GM23338 (cell line): ENCODE measurements at regions not wholly inside any gene's neighbourhood (a gene's known extent, or its start where the extent isn't known, plus 50 kb on each side); places are given as distances from the start of the nearest gene placed in this dataset.

Experiments used
- ATAC-seq: fragments of 200-7000 bp; cut with Tn5 transposase; 3 replicates; pipeline ENCODE4 v1.9.1; 2020
- DNase-seq: peaks from one replicate; pipeline ENCODE4 v3.0.0-alpha.2; 2015; ENCODE audit warnings: low spot score
- H2AFZ ChIP-seq: fragments of 200-600 bp; sonication (generic); 2 replicates; pipeline ENCODE4 v1.8.0; 2016; ENCODE audit warnings: antibody characterized with exemption, mild to moderate bottlenecking, moderate library complexity
- H3F3A ChIP-seq: fragments of 200-600 bp; sonication (generic); replicated peaks from 2 replicates; pipeline ENCODE4 v1.8.0; 2017; ENCODE audit warnings: antibody characterized with exemption, mixed run types, low read depth
- H3K27ac ChIP-seq: fragments of 200-600 bp; sonication (generic); 2 replicates; pipeline ENCODE4 v1.6.1; 2016; ENCODE audit warnings: low read depth
- H3K27me3 ChIP-seq: fragments of 200-600 bp; sonication (generic); 2 replicates; pipeline ENCODE4 v1.8.0; 2016; ENCODE audit warnings: mild to moderate bottlenecking, mixed run types, moderate library complexity; ENCODE audit not compliant: insufficient read depth
- H3K36me3 ChIP-seq: fragments of 200-600 bp; sonication (generic); 2 replicates; pipeline ENCODE4 v1.8.0; 2016; ENCODE audit warnings: mild to moderate bottlenecking; ENCODE audit not compliant: insufficient read depth
- H3K4me1 ChIP-seq: fragments of 200-600 bp; sonication (generic); 2 replicates; pipeline ENCODE4 v1.8.0; 2016; ENCODE audit warnings: mild to moderate bottlenecking, moderate library complexity; ENCODE audit not compliant: insufficient read depth
- H3K4me2 ChIP-seq: fragments of 200-600 bp; sonication (generic); 2 replicates; pipeline ENCODE4 v1.7.1; 2017; ENCODE audit warnings: mixed run types
- H3K4me3 ChIP-seq: fragments of 200-600 bp; sonication (generic); 2 replicates; pipeline ENCODE4 v1.6.1; 2016; ENCODE audit warnings: mixed run types
- H3K79me2 ChIP-seq: fragments of 200-600 bp; sonication (generic); replicated peaks from 2 replicates; pipeline ENCODE4 v1.8.0; 2017; ENCODE audit warnings: mild to moderate bottlenecking; ENCODE audit not compliant: insufficient read depth
- H3K9me2 ChIP-seq: fragments of 200-600 bp; sonication (generic); 2 replicates; pipeline ENCODE4 v1.8.0; 2017; ENCODE audit not compliant: insufficient read depth
- H4K20me1 ChIP-seq: fragments of 200-600 bp; sonication (generic); replicated peaks from 2 replicates; pipeline ENCODE4 v1.8.0; 2017; ENCODE audit warnings: mild to moderate bottlenecking; ENCODE audit not compliant: insufficient read depth
- H3K27ac Mint-ChIP-seq: 2 replicates; pipeline ENCODE4 v1.8.0; 2020; ENCODE audit warnings: inconsistent platforms, mild to moderate bottlenecking, moderate library complexity, mixed read lengths
- H3K27me3 Mint-ChIP-seq: 3 replicates; pipeline ENCODE4 v1.8.0; 2022; ENCODE audit warnings: low read depth, mild to moderate bottlenecking, moderate library complexity, mixed read lengths, inconsistent platforms; ENCODE audit not compliant: insufficient read depth, poor library complexity
- H3K36me3 Mint-ChIP-seq: 3 replicates; pipeline ENCODE4 v1.8.0; 2021; ENCODE audit warnings: low read depth, mild to moderate bottlenecking, inconsistent platforms, moderate library complexity, mixed read lengths
- H3K4me1 Mint-ChIP-seq: 3 replicates; pipeline ENCODE4 v1.8.0; 2020; ENCODE audit warnings: mild to moderate bottlenecking, inconsistent platforms, mixed read lengths
- H3K4me3 Mint-ChIP-seq: 3 replicates; pipeline ENCODE4 v1.8.0; 2021; ENCODE audit warnings: moderate library complexity, mild to moderate bottlenecking, inconsistent platforms, mixed read lengths
- H3K9me3 Mint-ChIP-seq: 3 replicates; pipeline ENCODE4 v1.8.0; 2020; ENCODE audit warnings: moderate library complexity, mild to moderate bottlenecking, inconsistent platforms, mixed read lengths
- TF ChIP-seq, protein P1 (sequence below): IDR thresholded peaks from one replicate; pipeline ENCODE4 v1.6.1; 2018; ENCODE audit warnings: antibody characterized with exemption; ENCODE audit not compliant: unreplicated experiment
- TF ChIP-seq, protein P2 (sequence below): fragments of 250-450 bp; sonication (Bioruptor Pico); IDR thresholded peaks from 2 replicates; pipeline ENCODE4 v1.5.0; 2020; ENCODE audit warnings: mild to moderate bottlenecking, moderate library complexity

DNA sequence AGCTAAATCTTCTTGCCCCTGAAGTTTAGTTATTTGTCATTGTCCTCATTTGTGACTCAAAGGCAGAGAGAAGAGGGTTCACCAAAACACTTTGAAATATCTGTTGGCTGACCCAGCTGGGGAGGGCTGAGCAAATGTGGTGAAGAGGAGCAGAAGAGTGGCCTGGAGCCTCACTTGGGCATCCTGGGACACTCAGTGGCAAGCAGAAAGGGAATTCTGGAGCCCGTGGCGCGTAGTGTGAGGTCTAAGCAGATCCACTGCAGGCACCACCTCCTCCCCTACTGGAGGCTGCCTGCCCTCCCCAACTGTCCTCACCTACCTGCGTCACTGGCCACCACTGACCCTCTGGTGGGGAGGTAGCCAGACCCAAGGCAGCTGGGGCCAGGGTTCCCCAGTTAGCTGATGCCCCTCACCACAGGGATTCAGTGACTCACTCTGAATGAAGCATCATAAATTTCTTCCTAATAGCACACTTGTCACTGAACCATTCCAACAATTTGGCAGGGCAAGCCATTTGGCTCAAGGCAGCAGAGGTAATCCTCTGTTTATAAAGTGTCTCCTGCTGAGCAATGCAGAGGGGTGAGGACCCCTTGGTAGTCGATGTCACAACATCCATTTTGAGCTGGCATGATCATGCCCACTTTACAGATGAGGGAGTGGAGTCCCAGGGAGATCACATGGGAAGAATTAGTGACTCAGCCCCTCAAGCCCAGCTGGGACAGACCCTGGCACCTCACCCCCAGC is 80.3 kb downstream of the NENF start:
- peaks cover 27% of the 10 kb centered on the region for H3K27me3 Mint-ChIP-seq
- ATAC-seq (no peak), DNase-seq (no peak)
- no peak overlapping the region for H3K4me3 Mint-ChIP-seq
- peaks cover 15% of the 10 kb centered on the region for H3K4me1 Mint-ChIP-seq
- Histone ChIP-seq H3K9me2 (no peaks in the 10 kb centered on the region), H3K4me2 (no peak overlapping the region), H3K27ac (no peak overlapping the region), H3K79me2 (no peaks in the 10 kb centered on the region), H3F3A (0 out of 2 replicates have a peak, but pooled peaks cover 3% of the 10 kb centered on the region), H3K4me1 (peaks cover 4% of the 10 kb centered on the region; the same call in 1 of the 2 replicates), H3K27me3 (peaks cover 52% of the 10 kb centered on the region), H4K20me1 (no peaks in the 10 kb centered on the region), H3K4me3 (no peak overlapping the region), H3K36me3 (no peaks in the 10 kb centered on the region), H2AFZ (no peak overlapping the region)
- TF ChIP-seq, protein P1, sequence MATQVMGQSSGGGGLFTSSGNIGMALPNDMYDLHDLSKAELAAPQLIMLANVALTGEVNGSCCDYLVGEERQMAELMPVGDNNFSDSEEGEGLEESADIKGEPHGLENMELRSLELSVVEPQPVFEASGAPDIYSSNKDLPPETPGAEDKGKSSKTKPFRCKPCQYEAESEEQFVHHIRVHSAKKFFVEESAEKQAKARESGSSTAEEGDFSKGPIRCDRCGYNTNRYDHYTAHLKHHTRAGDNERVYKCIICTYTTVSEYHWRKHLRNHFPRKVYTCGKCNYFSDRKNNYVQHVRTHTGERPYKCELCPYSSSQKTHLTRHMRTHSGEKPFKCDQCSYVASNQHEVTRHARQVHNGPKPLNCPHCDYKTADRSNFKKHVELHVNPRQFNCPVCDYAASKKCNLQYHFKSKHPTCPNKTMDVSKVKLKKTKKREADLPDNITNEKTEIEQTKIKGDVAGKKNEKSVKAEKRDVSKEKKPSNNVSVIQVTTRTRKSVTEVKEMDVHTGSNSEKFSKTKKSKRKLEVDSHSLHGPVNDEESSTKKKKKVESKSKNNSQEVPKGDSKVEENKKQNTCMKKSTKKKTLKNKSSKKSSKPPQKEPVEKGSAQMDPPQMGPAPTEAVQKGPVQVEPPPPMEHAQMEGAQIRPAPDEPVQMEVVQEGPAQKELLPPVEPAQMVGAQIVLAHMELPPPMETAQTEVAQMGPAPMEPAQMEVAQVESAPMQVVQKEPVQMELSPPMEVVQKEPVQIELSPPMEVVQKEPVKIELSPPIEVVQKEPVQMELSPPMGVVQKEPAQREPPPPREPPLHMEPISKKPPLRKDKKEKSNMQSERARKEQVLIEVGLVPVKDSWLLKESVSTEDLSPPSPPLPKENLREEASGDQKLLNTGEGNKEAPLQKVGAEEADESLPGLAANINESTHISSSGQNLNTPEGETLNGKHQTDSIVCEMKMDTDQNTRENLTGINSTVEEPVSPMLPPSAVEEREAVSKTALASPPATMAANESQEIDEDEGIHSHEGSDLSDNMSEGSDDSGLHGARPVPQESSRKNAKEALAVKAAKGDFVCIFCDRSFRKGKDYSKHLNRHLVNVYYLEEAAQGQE, result no peak
- TF ChIP-seq, protein P2, sequence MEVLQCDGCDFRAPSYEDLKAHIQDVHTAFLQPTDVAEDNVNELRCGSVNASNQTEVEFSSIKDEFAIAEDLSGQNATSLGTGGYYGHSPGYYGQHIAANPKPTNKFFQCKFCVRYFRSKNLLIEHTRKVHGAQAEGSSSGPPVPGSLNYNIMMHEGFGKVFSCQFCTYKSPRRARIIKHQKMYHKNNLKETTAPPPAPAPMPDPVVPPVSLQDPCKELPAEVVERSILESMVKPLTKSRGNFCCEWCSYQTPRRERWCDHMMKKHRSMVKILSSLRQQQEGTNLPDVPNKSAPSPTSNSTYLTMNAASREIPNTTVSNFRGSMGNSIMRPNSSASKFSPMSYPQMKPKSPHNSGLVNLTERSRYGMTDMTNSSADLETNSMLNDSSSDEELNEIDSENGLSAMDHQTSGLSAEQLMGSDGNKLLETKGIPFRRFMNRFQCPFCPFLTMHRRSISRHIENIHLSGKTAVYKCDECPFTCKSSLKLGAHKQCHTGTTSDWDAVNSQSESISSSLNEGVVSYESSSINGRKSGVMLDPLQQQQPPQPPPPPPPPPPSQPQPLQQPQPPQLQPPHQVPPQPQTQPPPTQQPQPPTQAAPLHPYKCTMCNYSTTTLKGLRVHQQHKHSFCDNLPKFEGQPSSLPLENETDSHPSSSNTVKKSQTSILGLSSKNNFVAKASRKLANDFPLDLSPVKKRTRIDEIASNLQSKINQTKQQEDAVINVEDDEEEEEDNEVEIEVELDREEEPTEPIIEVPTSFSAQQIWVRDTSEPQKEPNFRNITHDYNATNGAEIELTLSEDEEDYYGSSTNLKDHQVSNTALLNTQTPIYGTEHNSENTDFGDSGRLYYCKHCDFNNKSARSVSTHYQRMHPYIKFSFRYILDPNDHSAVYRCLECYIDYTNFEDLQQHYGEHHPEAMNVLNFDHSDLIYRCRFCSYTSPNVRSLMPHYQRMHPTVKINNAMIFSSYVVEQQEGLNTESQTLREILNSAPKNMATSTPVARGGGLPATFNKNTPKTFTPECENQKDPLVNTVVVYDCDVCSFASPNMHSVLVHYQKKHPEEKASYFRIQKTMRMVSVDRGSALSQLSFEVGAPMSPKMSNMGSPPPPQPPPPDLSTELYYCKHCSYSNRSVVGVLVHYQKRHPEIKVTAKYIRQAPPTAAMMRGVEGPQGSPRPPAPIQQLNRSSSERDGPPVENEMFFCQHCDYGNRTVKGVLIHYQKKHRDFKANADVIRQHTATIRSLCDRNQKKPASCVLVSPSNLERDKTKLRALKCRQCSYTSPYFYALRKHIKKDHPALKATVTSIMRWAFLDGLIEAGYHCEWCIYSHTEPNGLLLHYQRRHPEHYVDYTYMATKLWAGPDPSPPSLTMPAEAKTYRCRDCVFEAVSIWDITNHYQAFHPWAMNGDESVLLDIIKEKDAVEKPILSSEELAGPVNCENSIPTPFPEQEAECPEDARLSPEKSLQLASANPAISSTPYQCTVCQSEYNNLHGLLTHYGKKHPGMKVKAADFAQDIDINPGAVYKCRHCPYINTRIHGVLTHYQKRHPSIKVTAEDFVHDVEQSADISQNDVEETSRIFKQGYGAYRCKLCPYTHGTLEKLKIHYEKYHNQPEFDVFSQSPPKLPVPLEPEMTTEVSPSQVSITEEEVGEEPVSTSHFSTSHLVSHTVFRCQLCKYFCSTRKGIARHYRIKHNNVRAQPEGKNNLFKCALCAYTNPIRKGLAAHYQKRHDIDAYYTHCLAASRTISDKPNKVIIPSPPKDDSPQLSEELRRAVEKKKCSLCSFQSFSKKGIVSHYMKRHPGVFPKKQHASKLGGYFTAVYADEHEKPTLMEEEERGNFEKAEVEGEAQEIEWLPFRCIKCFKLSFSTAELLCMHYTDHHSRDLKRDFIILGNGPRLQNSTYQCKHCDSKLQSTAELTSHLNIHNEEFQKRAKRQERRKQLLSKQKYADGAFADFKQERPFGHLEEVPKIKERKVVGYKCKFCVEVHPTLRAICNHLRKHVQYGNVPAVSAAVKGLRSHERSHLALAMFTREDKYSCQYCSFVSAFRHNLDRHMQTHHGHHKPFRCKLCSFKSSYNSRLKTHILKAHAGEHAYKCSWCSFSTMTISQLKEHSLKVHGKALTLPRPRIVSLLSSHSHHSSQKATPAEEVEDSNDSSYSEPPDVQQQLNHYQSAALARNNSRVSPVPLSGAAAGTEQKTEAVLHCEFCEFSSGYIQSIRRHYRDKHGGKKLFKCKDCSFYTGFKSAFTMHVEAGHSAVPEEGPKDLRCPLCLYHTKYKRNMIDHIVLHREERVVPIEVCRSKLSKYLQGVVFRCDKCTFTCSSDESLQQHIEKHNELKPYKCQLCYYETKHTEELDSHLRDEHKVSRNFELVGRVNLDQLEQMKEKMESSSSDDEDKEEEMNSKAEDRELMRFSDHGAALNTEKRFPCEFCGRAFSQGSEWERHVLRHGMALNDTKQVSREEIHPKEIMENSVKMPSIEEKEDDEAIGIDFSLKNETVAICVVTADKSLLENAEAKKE, result no peak
- H3K27ac Mint-ChIP-seq, result no peak overlapping the region
- H3K36me3 Mint-ChIP-seq, result no peaks in the 10 kb centered on the region
- H3K9me3 Mint-ChIP-seq, result no peaks in the 10 kb centered on the region
